ENCODE measurements at regions not wholly inside any gene's neighbourhood (a gene's known extent, or its start where the extent isn't known, plus 50 kb on each side); places are given as distances from the start of the nearest gene placed in this dataset.

DNA sequence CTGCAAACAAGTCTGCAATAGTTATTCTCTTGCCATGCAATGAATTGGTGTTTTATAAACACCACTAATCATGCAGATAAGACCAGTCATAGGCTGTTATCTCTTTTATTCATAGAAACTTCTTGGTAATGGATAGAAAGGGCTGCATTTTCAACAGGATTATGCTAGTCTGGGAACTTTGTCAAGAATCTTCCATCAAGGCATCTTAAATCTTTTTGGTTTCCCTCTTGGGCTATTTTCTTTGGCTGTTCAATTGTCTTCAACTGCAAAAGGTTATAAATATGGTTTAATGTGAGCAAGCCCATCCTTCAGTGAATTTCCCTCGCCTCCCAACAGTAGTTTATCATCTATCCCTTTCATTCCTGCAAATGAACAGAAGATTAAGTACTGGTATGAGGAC lies 59.0 kb upstream of the MINAR1 start:
- no peak for DNase-seq (ENCODE audit: low read depth)
- H3K4me3 ChIP-seq (replicated peaks; ENCODE audit: low read depth, low read length), result no peak overlapping the region
- no peak for TF ChIP-seq CTCF (IDR thresholded peaks at IDR 0.05; ENCODE audit: low read length, missing control alignments)

- no peak for TF ChIP-seq CTCF (IDR thresholded peaks at IDR 0.05; ENCODE audit: low read length, missing control alignments)
- DNase-seq (ENCODE audit: low read depth), result no peak
- no peak overlapping the region for H3K4me3 ChIP-seq (replicated peaks; ENCODE audit: low read depth, low read length)
Measured at GRCh38 chr15:79373728-79374127, 58.4 kb upstream of the MINAR1 start.

GRCh38 chr15:79376383-79376782 lies 55.8 kb upstream of the MINAR1 start:
- no peak for DNase-seq (ENCODE audit: low read depth)
- TF ChIP-seq CTCF (IDR thresholded peaks at IDR 0.05; ENCODE audit: low read length, missing control alignments), result no peak
- no peak overlapping the region for H3K4me3 ChIP-seq (replicated peaks; ENCODE audit: low read depth, low read length)

GRCh38 chr15:79378394-79379109 lies 53.6 kb upstream of the MINAR1 start:
- TF ChIP-seq CTCF (IDR thresholded peaks at IDR 0.05; ENCODE audit: low read length, missing control alignments), result no peak
- DNase-seq (ENCODE audit: low read depth), result no peak
- no peak overlapping the region for H3K4me3 ChIP-seq (replicated peaks; ENCODE audit: low read depth, low read length)

GRCh38 chr15:79380755-79381497 lies 51.2 kb upstream of the MINAR1 start:
- TF ChIP-seq CTCF (IDR thresholded peaks at IDR 0.05; ENCODE audit: low read length, missing control alignments), result peak; percentile 96
- DNase-seq (ENCODE audit: low read depth), result peak; percentile 83
- H3K4me3 ChIP-seq (replicated peaks; ENCODE audit: low read depth, low read length), result no peak overlapping the region

- TF ChIP-seq CTCF (IDR thresholded peaks at IDR 0.05; ENCODE audit: low read length, missing control alignments), result no peak
- no peak overlapping the region for H3K4me3 ChIP-seq (replicated peaks; ENCODE audit: low read depth, low read length)
- no peak for DNase-seq (ENCODE audit: low read depth)
Measured at GRCh38 chr15:79381593-79381992, 50.5 kb upstream of the MINAR1 start.
